ENCODE measurements at regions not wholly inside any gene's neighbourhood (a gene's known extent, or its start where the extent isn't known, plus 50 kb on each side); places are given as distances from the start of the nearest gene placed in this dataset.
"Not testable (repeated sequence)": the region's sequence is repeated elsewhere in the genome, so short reads cannot be mapped to it uniquely, and the experiment has no call there.

DNA sequence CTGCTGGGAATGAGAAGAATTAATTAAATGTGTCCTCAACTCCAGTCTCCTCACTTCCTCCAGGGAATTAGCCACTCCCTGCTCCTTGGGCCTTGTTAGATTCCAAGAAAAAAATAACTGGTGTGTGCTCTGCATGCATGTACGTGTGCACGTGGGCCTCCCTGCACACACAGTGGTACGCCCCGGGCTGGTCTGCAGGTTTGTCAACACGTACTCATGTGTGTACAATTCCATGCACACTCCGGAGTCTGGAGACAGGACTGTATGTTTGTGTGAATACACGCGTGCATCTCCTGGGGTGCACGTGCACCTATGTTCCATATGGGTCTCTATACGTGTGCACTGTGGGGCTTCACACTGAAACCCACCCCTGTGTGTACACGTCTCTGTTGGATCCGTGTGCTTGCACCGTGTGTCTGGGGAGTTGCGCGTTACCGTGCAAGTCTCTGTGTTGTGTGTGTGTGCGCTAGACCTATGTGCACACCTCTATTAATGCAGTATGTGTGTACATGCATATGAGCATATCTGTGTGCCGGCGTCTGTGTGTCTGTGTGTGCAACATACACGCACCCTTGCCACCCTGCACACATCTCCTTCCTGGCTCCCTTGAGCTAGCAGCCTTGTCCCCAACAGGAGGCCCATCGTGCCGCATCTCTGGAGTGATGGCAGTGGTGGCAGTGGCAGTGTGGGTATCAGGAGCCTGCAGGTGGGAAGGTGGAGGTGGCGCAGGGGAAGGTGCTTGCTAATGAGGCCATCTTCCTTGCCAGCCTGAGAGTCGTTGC, 210.1 kb downstream of the TBC1D2B start:
- DNase-seq (ENCODE audit: low read depth, low spot score) = no peak
- no peak overlapping the region for H3K4me3 ChIP-seq (ENCODE audit: low read length)

DNA sequence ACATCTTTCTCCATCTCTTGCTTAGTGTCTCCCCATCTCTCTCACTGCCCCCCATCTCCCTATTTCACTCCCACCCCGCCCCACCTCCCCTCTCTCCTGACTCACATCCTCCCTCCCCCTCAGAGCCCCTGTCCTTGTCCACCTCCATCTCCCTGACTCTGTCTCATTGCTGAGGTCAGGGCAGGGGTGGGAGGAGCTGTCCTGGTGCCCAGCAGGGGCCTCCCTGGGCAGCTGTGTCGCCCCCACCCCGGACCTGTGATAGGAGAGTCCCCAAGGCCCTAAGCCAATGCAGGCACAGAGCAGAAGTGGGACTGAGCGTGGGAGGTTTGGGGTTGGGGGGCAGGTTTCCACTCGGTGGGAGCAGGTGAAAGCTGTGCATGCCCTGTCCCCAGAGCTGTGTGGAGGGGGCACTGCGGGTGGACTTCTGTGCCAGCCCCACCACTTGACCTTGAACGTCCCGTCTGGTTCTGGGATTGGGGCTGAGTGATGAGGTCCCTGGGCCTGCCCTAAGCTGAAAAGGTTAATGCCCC, 210.8 kb downstream of the TBC1D2B start:
- no peak for DNase-seq (ENCODE audit: low read depth, low spot score)
- H3K4me3 ChIP-seq (ENCODE audit: low read length) = no peak overlapping the region

DNA sequence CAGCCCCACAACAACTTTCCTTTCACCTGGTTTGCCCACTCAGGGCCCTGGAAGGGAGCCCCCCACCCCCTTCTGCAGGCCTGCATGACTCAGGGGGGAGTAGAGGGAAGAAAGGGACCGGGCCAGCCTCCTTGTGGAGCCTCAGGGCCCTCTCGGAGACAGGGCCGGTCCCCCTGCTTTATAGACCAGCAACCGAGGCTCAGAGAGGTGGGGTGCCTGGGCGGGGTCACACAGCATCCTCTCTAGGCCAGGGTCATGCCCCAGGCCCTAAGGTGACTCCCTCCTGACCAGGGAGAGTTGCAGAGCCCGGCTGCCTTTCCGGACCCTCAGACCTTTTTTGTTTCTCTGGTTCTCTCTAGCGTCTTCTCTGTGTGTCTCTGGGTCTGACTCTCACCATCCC, 211.3 kb downstream of the TBC1D2B start:
- DNase-seq (ENCODE audit: low read depth, low spot score) = no peak
- no peak overlapping the region for H3K4me3 ChIP-seq (ENCODE audit: low read length)

DNA sequence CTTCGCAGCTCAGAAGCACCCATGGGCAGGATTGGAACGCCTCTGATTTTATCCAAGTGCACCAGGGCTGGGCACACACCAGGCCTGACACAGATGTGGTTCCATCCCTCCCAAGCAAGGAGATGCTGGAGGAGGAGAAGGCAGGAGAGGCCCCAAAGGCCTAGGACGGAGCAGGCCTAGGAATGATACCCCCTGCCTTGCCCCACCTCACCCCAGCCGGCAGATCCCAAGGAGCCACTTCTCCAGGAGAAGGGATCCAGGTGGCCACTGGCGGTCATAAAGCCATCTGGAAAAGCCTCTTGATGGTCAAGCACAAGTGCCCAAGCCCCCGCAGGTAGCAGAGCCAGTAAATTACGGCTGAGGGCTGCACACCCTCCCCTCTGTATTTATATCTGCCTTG, 211.8 kb downstream of the TBC1D2B start:
- H3K4me3 ChIP-seq (ENCODE audit: low read length) = no peak overlapping the region
- no peak for DNase-seq (ENCODE audit: low read depth, low spot score)

DNA sequence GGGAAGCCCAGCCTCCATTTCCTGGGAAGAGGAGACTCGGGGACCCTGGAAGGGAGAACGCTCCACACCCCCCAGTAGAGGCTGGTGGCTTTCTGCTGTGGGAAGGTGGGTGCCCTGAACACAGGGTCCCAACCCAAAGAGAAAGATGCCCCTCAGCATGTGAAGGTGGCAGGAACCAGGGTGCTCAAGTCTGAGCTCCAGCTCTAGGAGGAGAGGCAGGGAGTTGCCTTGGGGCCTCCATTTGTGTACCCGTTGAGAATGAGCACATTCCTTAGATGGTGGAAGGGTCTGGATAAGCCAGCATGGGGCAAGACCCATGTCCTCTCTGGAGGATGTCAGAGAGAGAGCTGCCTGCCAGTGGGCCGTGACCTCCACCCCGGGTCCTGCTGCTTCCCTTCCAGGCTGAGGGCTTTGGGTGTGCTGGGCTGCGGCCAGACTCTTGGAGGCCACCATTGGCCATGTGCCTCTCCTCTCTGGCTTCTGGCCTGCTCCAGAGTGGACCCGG, 212.4 kb downstream of the TBC1D2B start:
- DNase-seq (ENCODE audit: low read depth, low spot score) = no peak
- no peak overlapping the region for H3K4me3 ChIP-seq (ENCODE audit: low read length)

DNA sequence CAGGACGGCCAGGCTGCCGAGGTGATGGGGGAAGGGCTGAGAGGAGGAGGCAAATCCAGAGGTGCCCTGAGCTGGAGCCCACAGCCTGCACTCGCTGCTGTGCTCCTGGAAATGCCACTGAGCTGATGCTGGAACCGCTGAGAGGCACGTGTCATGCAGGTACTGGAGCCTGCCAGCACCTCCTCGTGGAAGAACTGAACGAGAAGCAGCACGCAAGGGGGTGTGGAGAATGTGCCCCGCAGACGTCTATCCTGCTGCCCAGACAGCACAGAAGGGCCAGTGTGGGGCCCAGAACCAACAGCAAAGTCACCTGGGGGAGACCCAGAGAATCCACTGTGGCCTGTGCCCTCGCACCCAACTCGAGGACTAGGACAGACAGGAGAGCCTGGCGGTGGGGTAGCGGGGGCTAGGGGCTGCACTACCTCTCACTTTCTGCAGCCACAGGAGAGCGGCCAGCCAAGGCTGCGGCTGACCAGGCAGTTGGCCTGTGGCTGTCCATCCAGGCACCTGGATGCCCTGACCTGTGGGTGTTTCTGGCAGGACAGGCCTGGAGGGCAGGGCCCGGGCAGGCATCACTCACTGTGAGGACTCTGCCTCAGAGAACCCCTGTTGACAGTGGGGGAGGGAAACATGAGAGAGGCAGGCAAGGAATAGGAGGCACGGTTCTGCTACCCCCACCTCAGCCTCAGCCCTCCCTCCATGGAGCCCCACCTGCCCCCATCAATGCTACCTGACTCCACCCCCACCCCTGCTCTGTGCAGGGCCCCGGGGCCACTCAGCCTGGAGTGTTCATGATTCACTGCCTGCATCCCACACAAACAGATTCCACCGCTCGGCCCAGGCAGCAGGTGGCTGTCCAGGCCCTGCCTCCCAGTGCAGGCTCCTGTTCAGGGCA, 213.1 kb downstream of the TBC1D2B start:
- DNase-seq (ENCODE audit: low read depth, low spot score) = no peak
- H3K4me3 ChIP-seq (ENCODE audit: low read length) = no peak overlapping the region

DNA sequence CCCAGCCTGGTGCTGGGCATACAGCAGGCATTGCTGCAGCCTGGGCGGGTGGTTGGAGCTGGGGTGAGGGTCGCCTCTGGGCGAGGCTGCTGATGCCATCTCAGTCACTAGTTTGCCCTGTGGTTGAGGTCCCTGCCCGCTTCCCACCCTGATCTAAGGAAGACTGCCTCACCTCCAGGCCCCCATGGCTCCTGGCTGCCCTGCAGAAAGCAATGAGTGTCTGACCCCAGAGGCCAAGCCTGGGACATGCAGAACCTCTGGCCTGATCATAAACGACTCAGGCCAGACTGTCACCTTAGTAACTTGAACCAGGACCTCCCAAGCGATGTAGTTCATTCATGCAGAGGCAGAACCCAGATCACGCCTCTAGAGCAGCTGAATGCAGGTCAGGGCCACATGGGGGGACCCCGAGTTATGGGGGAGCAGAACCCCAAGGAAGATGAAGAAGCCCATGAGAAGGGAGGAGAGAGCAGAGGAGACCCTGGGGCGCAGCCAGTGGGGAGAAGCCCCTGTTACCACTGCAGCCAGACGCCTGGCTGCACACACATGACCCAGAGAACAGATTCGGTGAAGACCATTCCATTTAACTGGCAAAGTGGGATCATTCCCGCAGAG, 213.9 kb downstream of the TBC1D2B start:
- H3K4me3 ChIP-seq (ENCODE audit: low read length) = no peak overlapping the region
- no peak for DNase-seq (ENCODE audit: low read depth, low spot score)

DNA sequence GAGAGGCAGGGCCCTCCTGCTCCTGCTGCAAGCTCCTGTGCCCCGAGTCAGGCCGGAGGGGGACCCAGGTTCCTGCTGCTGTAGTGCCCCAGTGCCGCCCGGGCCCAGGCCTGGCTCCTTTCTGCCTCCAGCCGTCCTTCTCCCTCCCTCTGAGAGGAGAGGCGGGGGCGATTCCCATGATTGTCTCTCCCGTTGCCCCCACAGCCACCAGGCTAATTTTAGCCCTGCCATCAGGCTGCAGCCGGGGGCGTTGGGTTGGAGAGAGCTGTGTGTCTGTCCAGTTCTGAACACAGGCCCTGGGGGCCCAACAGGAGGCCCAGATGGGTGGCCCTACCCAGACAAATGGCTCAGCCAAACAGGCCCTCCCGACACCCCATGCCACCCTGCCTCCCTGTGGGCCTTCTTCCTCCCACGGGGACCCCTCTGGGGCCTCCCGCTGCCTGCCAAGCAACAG, 214.8 kb downstream of the TBC1D2B start:
- no peak overlapping the region for H3K4me3 ChIP-seq (ENCODE audit: low read length)
- no peak for DNase-seq (ENCODE audit: low read depth, low spot score)

DNA sequence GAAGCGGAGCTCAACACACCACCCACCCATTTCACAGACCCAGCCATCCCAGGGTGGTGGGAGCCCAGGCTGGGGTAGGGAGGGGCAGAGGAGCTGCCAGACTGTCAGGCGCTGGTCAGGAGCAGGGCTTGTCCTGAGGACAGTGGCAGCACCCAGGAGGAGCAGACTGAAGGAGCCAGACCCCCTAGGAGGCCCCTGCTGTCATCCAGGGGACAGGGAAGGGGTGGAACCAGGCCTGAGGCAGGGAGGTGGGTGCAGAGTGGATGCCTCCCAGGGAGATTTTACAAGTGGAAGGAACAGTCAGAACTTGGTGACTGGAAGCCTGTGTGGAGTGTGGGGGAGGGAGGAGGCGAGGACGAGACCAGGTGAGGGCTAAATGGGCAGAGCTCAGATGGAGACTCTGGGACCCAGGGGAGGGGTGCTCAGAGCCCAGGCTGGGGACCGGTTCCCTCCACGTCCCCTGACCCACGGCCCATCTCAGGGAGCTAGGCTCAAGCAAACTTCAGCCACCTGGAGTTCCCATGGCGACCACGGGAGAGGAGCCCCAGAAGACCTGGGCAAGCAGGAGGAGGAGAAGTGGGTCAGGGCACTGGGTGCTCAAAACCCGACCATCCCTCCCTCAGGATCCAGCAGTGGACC, 215.4 kb downstream of the TBC1D2B start:
- H3K4me3 ChIP-seq (ENCODE audit: low read length); DNase-seq (ENCODE audit: low read depth, low spot score): not testable (repeated sequence)

DNA sequence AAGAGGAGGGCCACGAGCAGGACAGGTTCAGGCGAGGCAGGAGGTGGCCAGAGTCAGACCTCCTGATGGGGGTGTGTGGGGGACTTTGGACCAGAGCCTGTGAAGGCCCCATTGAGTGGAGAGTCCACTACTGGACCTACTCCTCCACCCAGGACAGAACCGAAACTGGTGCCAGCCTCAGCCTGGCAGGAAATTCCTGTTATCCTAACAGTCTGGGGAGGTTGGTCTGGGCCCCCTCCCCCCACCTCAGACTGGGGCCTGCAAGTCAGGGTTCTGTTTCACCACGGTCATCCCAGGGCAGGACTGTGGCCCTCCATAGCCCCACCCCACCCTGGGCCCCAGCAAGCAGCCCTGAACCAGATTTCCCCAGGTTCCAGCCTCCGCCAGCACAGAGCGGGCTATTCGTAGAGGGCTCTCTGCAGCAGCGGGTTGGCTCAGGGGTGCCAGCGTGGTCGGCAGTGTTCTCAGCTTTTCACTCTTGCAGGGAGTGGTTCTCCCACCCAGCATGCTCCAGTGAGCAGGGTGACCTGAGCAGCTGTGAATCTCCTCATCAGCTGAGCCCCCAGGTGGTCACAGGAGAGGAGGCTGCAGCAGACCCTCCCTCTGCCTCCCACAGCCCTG, 217.3 kb downstream of the TBC1D2B start:
- no peak for DNase-seq (ENCODE audit: low read depth, low spot score)
- H3K4me3 ChIP-seq (ENCODE audit: low read length) = no peak overlapping the region

DNA sequence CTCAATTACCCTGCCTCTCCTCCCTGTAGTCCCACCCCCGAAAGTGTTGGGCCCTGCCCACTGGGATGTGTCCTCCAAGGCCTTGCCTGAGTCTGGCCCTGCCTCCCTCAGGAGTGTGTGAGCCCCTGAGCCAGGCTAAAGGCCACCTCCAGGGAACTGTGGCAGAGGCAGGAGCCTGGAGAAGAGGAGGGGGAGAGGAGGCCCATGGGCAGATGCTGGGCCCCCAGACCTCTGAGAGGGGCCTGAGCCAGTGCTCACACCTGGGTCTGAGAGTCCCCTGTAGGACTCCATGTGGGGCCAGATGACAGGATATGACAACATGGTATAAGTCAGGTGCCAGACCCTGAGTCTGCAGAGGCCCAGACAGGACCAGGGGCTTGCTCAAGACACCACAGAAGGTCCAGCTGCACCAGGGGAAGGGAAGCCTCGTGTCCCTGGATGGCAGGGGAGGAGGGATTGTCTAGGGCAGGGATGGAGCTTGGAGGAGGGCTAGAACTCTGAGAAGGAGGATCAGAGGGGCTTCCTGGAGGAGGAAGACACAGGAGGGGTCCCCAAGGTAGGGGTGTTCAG, 217.9 kb downstream of the TBC1D2B start:
- DNase-seq (ENCODE audit: low read depth, low spot score) = no peak
- no peak overlapping the region for H3K4me3 ChIP-seq (ENCODE audit: low read length)

DNA sequence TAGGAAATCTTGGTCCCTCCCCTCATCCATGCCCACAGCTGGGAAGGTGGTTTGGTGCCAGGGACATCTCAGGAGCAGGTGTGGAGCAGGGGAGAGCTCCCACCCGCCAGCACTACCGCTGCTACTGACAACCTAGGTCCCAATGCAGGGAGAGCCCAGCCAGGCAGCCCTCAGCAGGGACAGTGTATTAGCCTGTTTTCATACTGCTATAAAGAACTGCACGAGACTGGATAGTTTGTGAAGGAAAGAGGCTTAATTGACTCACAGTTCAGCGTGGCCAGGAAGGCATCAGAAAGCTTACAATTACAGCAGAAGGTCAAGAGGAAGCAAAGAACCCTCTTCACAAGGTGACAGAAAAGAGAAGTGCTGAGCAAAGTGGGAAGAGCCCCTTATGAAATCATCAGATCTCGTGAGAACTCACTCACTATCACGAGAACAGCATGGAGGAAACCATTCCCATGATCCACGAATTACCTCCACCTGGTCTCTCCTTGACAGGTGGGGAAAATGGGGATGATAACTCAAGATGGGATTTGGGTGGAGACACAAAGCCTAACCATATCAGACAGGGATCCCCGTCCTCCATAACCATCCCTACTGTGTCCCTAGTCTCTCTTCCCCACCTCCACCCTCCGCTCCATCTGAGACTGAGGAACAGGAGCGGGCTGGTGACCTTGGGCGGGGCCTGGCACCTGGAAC, 218.6 kb downstream of the TBC1D2B start:
- no peak overlapping the region for H3K4me3 ChIP-seq (ENCODE audit: low read length)
- DNase-seq (ENCODE audit: low read depth, low spot score) = no peak

DNA sequence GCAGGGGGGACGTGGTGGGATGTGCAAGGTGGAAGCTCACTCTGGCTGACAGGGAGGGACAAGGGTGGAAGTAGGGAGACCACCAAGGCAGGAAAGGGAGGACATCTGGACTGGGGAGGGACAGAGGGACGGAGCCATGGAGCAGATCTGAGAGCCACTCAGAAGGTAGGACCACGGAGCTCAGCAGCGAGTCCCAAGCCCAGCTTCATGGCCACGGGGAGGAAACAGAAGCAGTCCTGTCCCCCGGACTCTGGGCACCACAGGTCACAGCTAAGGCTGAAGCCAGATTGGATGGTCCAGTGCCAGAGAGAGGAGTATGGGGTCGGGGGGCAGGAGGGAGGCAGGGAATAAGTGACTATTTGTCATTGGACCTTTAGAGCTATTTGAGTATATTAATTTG, 220.1 kb downstream of the TBC1D2B start:
- DNase-seq (ENCODE audit: low read depth, low spot score) = no peak
- no peak overlapping the region for H3K4me3 ChIP-seq (ENCODE audit: low read length)

DNA sequence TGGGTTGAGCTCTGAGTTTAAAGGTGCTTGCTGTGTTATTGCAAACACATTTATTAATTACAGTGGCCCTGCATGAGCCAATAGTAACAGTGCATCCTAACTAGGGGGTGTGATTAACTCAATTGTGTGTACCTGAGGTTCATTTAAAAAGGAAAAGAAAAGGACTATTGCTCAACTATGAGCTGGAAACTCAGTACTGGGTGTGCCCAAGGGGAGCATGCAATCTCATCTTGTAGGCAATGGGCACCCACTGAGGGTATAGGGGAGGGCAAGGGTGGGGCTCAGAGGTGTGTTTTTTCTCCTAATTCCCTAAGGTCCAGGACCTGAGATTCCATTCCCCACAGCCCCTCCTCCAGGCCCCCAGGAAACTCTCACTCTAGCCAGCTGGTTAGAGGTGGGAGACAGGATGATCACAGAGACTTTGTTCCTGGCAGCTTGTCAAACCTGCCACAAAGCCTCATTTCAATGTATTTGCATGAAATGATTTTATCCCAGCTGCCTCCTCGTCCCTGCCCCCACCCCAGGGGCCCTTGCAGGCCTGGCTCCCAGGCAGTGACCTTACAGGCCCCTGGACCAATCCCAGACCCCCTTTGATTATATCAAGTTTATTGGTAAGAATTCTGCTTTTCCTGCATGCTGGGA, 220.7 kb downstream of the TBC1D2B start:
- H3K4me3 ChIP-seq (ENCODE audit: low read length) = no peak overlapping the region
- no peak for DNase-seq (ENCODE audit: low read depth, low spot score)

DNA sequence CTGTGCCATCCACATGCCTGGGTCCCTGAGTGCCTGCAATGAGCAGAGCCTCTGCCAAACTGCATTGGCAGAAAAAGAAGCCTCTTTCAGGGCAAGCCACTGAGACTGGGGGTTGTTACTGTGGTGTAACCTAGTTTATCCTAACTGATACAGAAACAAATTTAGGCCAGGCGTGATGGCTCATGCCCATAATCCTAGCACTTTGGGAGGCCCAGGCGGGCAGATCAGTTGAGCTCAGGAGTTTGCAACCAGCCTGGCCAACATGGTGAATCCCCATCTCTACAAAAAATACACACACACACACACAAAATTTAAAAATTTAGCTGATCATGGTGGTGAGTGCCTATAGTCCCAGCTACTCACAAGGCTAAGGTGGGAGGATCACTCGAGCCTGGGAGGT, 221.6 kb downstream of the TBC1D2B start:
- no peak for DNase-seq (ENCODE audit: low read depth, low spot score)
- H3K4me3 ChIP-seq (ENCODE audit: low read length) = no peak overlapping the region

DNA sequence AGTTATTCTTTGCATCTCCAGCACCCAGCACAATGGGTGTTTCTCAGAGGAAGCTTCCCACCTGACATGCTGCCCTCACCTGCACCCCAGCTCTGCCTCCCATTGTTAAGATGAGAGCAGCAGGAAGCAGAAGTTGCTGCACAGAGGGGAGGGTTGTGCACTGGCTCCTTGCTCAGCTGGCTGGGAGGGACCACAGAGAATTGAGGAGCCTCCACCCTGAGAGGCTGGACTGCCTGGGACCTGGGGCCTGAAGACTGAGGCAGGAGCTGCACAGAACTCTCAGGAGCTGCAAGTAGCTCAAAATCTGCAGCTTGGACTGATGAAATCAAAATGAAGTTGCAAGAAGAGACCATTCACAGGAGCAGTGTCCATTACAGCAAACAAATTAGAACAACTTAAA, 222.3 kb upstream of the LINGO1 start:
- no peak overlapping the region for H3K4me3 ChIP-seq (ENCODE audit: low read length)
- DNase-seq (ENCODE audit: low read depth, low spot score) = no peak

DNA sequence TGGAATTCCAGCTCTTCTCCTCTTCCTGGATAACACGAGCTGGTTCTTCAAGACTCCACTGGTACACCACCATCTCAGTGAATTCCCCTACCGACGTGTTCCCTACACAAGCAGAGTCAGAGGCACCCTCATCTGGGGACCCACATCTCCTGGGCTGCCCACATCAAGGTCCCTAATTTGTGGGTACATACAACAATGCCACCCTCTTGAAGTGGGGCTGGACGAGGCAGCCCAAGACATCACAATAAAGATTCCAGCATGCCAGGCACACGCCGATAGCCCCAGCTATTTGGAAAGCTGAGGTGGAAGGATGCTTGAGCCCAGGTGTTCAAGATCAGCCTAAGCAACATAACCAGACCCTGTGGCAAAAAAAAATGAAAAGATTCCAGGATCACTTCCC, 221.2 kb upstream of the LINGO1 start:
- no peak overlapping the region for H3K4me3 ChIP-seq (ENCODE audit: low read length)
- no peak for DNase-seq (ENCODE audit: low read depth, low spot score)

DNA sequence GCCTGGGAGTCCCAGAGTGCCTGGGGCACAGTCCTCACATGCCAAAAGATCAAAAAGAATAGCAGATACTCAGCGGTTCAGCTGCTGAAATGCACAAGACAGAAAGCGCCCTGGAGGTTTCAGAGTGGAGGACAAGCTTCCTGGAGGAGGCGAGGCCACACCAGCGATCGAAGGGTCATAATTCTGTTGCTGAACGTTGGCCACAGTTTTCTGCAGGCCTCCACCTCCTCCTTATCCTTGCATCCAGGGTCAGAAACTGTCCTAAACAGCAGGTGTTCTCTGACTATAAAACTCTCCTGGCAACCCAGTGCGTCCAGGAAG, 220.3 kb upstream of the LINGO1 start:
- no peak overlapping the region for H3K4me3 ChIP-seq (ENCODE audit: low read length)
- no peak for DNase-seq (ENCODE audit: low read depth, low spot score)
